ENCODE measurements at regions not wholly inside any gene's neighbourhood (a gene's known extent, or its start where the extent isn't known, plus 50 kb on each side); places are given as distances from the start of the nearest gene placed in this dataset.
"Not testable (repeated sequence)": the region's sequence is repeated elsewhere in the genome, so short reads cannot be mapped to it uniquely, and the experiment has no call there.

- DNase-seq (ENCODE audit: extremely low read depth, low read depth, low spot score) = no peak
These were observed 52.6 kb upstream of the AGA start for GRCh38 chr4:177494791-177495190.

GRCh38 chr4:177495626-177496025 lies 53.4 kb upstream of the AGA start:
- not testable (repeated sequence) for DNase-seq (ENCODE audit: extremely low read depth, low read depth, low spot score)

GRCh38 chr4:177499537-177499936 lies 57.3 kb upstream of the AGA start:
- no peak for DNase-seq (ENCODE audit: extremely low read depth, low read depth, low spot score)

GRCh38 chr4:177505171-177505615 lies 63.0 kb upstream of the AGA start:
- DNase-seq (ENCODE audit: extremely low read depth, low read depth, low spot score) = no peak

- DNase-seq (ENCODE audit: extremely low read depth, low read depth, low spot score) = no peak
These were observed 66.4 kb upstream of the AGA start for GRCh38 chr4:177508662-177509061.

- no peak for DNase-seq (ENCODE audit: extremely low read depth, low read depth, low spot score)
These were observed 67.0 kb upstream of the AGA start for GRCh38 chr4:177509226-177509745.

GRCh38 chr4:177511611-177512010 lies 69.4 kb upstream of the AGA start:
- DNase-seq (ENCODE audit: extremely low read depth, low read depth, low spot score) = no peak

- no peak for DNase-seq (ENCODE audit: extremely low read depth, low read depth, low spot score)
These were observed 70.4 kb upstream of the AGA start for GRCh38 chr4:177512646-177513045.

GRCh38 chr4:177517862-177518261 lies 75.6 kb upstream of the AGA start:
- no peak for DNase-seq (ENCODE audit: extremely low read depth, low read depth, low spot score)

- DNase-seq (ENCODE audit: extremely low read depth, low read depth, low spot score) = no peak
These were observed 77.4 kb upstream of the AGA start for GRCh38 chr4:177519481-177520260.

- DNase-seq (ENCODE audit: extremely low read depth, low read depth, low spot score) = no peak
These were observed 86.4 kb upstream of the AGA start for GRCh38 chr4:177528620-177529019.

GRCh38 chr4:177530561-177530960 lies 88.3 kb upstream of the AGA start:
- no peak for DNase-seq (ENCODE audit: extremely low read depth, low read depth, low spot score)

GRCh38 chr4:177532358-177532757 lies 90.1 kb upstream of the AGA start:
- no peak for DNase-seq (ENCODE audit: extremely low read depth, low read depth, low spot score)

GRCh38 chr4:177534841-177535240 lies 92.6 kb upstream of the AGA start:
- not testable (repeated sequence) for DNase-seq (ENCODE audit: extremely low read depth, low read depth, low spot score)

GRCh38 chr4:177546745-177547144 lies 104.5 kb upstream of the AGA start:
- DNase-seq (ENCODE audit: extremely low read depth, low read depth, low spot score) = no peak

- DNase-seq (ENCODE audit: extremely low read depth, low read depth, low spot score) = no peak
These were observed 105.7 kb upstream of the AGA start for GRCh38 chr4:177547985-177548384.

GRCh38 chr4:177555007-177555574 lies 112.9 kb upstream of the AGA start:
- DNase-seq (ENCODE audit: extremely low read depth, low read depth, low spot score) = no peak

- DNase-seq (ENCODE audit: extremely low read depth, low read depth, low spot score) = no peak
These were observed 115.2 kb upstream of the AGA start for GRCh38 chr4:177557416-177557815.

- no peak for DNase-seq (ENCODE audit: extremely low read depth, low read depth, low spot score)
These were observed 116.8 kb upstream of the AGA start for GRCh38 chr4:177558995-177559394.

GRCh38 chr4:177562163-177562562 lies 119.9 kb upstream of the AGA start:
- no peak for DNase-seq (ENCODE audit: extremely low read depth, low read depth, low spot score)

GRCh38 chr4:177562859-177563258 lies 120.6 kb upstream of the AGA start:
- no peak for DNase-seq (ENCODE audit: extremely low read depth, low read depth, low spot score)

- no peak for DNase-seq (ENCODE audit: extremely low read depth, low read depth, low spot score)
These were observed 124.5 kb upstream of the AGA start for GRCh38 chr4:177566691-177567090.
